Natural killer cell (primary cell): ENCODE measurements at regions not wholly inside any gene's neighbourhood (a gene's known extent, or its start where the extent isn't known, plus 50 kb on each side); places are given as distances from the start of the nearest gene placed in this dataset.
A peak's percentile ranks its signal among the peaks of the same experiment; 100 is the strongest.

Experiments
- ATAC-seq, 3 donors: fragments of 150-1000 bp in 2 of 3; fragments of 200-7000 bp in 1 of 3; cut with Tn5 transposase; 1 replicate in 1 of 3; 2 replicates in 2 of 3; pipeline ENCODE4 v1.10.0; 2021; ENCODE audit warnings: mild to moderate bottlenecking in 2 of 3, moderate library complexity in 2 of 3
- DNase-seq, 2 donors: peaks; one replicate each; pipeline versions ENCODE4 v3.0.0 to v3.0.0-alpha.2; 2013 to 2021; ENCODE audit warnings: mixed read lengths in 1 of 2
- H3K27ac ChIP-seq: one replicate; pipeline ENCODE4 v1.5.1; 2013; ENCODE audit warnings: mild to moderate bottlenecking, low read length
- H3K27me3 ChIP-seq: one replicate; pipeline ENCODE4 v1.6.1; 2013; ENCODE audit warnings: low read length; ENCODE audit not compliant: control insufficient read depth, insufficient read depth
- H3K36me3 ChIP-seq: one replicate; pipeline ENCODE4 v1.6.1; 2013; ENCODE audit warnings: low read length; ENCODE audit not compliant: control insufficient read depth, insufficient read depth
- H3K4me1 ChIP-seq: one replicate; pipeline ENCODE4 v1.6.1; 2013; ENCODE audit warnings: low read length; ENCODE audit not compliant: control insufficient read depth, insufficient read depth
- H3K4me3 ChIP-seq: one replicate; pipeline ENCODE4 v1.5.1; 2013; ENCODE audit warnings: low read length
- H3K9me3 ChIP-seq: one replicate; pipeline ENCODE4 v1.6.1; 2013; ENCODE audit warnings: low read length; ENCODE audit not compliant: control insufficient read depth, insufficient read depth
- H3K27ac Mint-ChIP-seq, 2 donors: one replicate each; pipeline ENCODE4 v1.8.0; 2022; ENCODE audit warnings: mild to moderate bottlenecking in 2 of 2, mixed read lengths in 2 of 2, moderate library complexity in 1 of 2
- H3K27me3 Mint-ChIP-seq, 2 donors: one replicate each; pipeline ENCODE4 v1.8.0; 2022; ENCODE audit warnings: low read depth in 2 of 2, mixed read lengths in 2 of 2
- H3K36me3 Mint-ChIP-seq: one replicate; pipeline ENCODE4 v1.8.0; 2022; ENCODE audit warnings: mixed read lengths
- H3K4me1 Mint-ChIP-seq, 2 donors: one replicate each; pipeline ENCODE4 v1.8.0; 2022; ENCODE audit warnings: mixed read lengths in 2 of 2
- H3K4me3 Mint-ChIP-seq: one replicate; pipeline ENCODE4 v1.8.0; 2022; ENCODE audit warnings: mild to moderate bottlenecking, moderate library complexity, mixed read lengths
- H3K9me3 Mint-ChIP-seq, 2 donors: one replicate each; pipeline ENCODE4 v1.8.0; 2022; ENCODE audit warnings: mixed read lengths in 2 of 2
- WGBS: methylation state at CpG from one replicate; pipeline ENCODE4 v1.1.7; 2013; ENCODE audit warnings: missing lambda C conversion rate; ENCODE audit not compliant: insufficient coverage; 5-methylcytosine and 5-hydroxymethylcytosine counted together
- intact Hi-C: fragments of 100-400 bp; cut with micrococcal nuclease; formaldehyde crosslinking; loops from one replicate; pipeline ENCODE4 v1.14.2; 2022
- TF ChIP-seq, protein P1 (sequence below): fragments of 200-600 bp; IDR thresholded peaks from one replicate; pipeline ENCODE4 v1.8.0; 2022; ENCODE audit warnings: antibody characterized with exemption

GRCh38 chr16:49910541-49911071, 54.7 kb upstream of the ZNF423 start:
- Histone ChIP-seq H3K9me3 (no peaks in the 10 kb centered on the region), H3K4me3 (no peak overlapping the region), H3K27ac (no peak overlapping the region), H3K27me3 (no peaks in the 10 kb centered on the region), H3K36me3 (no peaks in the 10 kb centered on the region), H3K4me1 (peaks cover 7% of the 10 kb centered on the region)
- Mint-ChIP-seq H3K36me3 (no peaks in the 10 kb centered on the region), H3K27ac (no peak overlapping the region), H3K9me3 (no peaks in the 10 kb centered on the region), H3K27me3 (no peaks in the 10 kb centered on the region), H3K4me3 (no peak overlapping the region), H3K4me1 (peaks cover 15 to 16% of the 10 kb centered on the region in 2 donors)
- intact Hi-C loops = no loop called here
- no peak for DNase-seq
- TF ChIP-seq, protein P1, sequence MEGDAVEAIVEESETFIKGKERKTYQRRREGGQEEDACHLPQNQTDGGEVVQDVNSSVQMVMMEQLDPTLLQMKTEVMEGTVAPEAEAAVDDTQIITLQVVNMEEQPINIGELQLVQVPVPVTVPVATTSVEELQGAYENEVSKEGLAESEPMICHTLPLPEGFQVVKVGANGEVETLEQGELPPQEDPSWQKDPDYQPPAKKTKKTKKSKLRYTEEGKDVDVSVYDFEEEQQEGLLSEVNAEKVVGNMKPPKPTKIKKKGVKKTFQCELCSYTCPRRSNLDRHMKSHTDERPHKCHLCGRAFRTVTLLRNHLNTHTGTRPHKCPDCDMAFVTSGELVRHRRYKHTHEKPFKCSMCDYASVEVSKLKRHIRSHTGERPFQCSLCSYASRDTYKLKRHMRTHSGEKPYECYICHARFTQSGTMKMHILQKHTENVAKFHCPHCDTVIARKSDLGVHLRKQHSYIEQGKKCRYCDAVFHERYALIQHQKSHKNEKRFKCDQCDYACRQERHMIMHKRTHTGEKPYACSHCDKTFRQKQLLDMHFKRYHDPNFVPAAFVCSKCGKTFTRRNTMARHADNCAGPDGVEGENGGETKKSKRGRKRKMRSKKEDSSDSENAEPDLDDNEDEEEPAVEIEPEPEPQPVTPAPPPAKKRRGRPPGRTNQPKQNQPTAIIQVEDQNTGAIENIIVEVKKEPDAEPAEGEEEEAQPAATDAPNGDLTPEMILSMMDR = no peak
- 91% methylated on average over 14 of the region's 14 CpGs for WGBS
- no peak for ATAC-seq

DNA sequence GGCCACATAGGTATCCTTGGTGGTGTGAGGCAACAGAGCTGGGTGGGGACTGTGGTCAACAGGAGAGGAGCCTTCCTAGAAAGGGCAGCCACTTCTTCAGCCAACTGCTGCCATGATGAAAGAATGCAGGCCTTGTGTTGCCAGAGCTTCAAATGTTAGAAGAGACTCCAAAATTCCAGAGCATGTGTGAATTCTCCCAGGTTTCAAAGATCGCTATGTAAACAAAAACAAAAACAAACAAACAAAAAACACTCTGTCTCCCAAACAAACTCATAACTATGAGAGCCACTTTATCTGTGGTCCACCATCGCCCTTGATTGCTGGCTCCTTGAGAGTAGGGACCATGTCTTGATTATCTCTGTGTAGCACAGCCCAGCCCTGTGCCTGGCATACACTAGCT, 55.5 kb upstream of the ZNF423 start:
- H3K4me3 ChIP-seq = no peak overlapping the region
- H3K9me3 Mint-ChIP-seq = no peaks in the 10 kb centered on the region
- no peak for ATAC-seq
- WGBS = 82% methylated on average over 2 of the region's 2 CpGs
- H3K27ac ChIP-seq = no peak overlapping the region
- no peaks in the 10 kb centered on the region for H3K27me3 Mint-ChIP-seq
- TF ChIP-seq, protein P1 = no peak
- no peaks in the 10 kb centered on the region for H3K27me3 ChIP-seq
- H3K9me3 ChIP-seq = no peaks in the 10 kb centered on the region
- peaks cover 15 to 16% of the 10 kb centered on the region in 2 donors for H3K4me1 Mint-ChIP-seq
- no peak overlapping the region for H3K4me3 Mint-ChIP-seq
- intact Hi-C loops = no loop called here
- H3K27ac Mint-ChIP-seq = no peak overlapping the region
- H3K4me1 ChIP-seq = peaks cover 7% of the 10 kb centered on the region
- no peaks in the 10 kb centered on the region for H3K36me3 Mint-ChIP-seq
- H3K36me3 ChIP-seq = no peaks in the 10 kb centered on the region
- DNase-seq = no peak

- peaks cover 15 to 16% of the 10 kb centered on the region in 2 donors for H3K4me1 Mint-ChIP-seq
- Histone ChIP-seq H3K4me1 (peaks cover 7% of the 10 kb centered on the region), H3K27ac (no peak overlapping the region), H3K9me3 (no peaks in the 10 kb centered on the region), H3K4me3 (no peak overlapping the region), H3K27me3 (no peaks in the 10 kb centered on the region), H3K36me3 (no peaks in the 10 kb centered on the region)
- H3K9me3 Mint-ChIP-seq = no peaks in the 10 kb centered on the region
- H3K27me3 Mint-ChIP-seq = no peaks in the 10 kb centered on the region
- H3K4me3 Mint-ChIP-seq = no peak overlapping the region
- ATAC-seq (peak in 1 of 3 donors; percentile 60), DNase-seq (no peak)
- intact Hi-C loops = no loop called here
- no peak overlapping the region for H3K27ac Mint-ChIP-seq
- TF ChIP-seq, protein P1 = no peak
- WGBS = 44% methylated on average over 4 of the region's 4 CpGs
- no peaks in the 10 kb centered on the region for H3K36me3 Mint-ChIP-seq
Observed at GRCh38 chr16:49912721-49913120, 56.8 kb upstream of the ZNF423 start.

DNA sequence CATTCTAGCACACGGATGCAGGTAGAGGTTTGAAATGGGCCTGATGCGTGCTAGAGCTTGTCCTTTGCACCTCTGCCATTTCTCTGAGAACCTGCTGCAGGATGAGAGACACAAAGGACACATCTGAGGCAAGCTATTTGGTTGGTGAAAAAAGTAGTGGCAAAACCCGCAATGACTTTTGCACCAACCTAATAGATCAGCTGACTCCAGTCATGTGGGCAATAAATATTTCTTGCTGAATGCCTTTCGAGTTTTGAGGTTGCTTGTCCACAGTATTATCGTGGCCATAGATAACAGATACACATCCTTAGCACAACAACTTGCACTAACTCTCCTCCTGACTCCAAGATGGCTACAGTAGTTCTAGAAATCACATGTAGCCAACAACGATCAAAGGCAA, 57.8 kb upstream of the ZNF423 start:
- TF ChIP-seq, protein P1 = no peak
- H3K36me3 ChIP-seq = no peaks in the 10 kb centered on the region
- H3K9me3 ChIP-seq = no peaks in the 10 kb centered on the region
- no peak for ATAC-seq
- peaks cover 7% of the 10 kb centered on the region for H3K4me1 ChIP-seq
- no peak for DNase-seq
- H3K27ac ChIP-seq = no peak overlapping the region
- no peaks in the 10 kb centered on the region for H3K27me3 ChIP-seq
- H3K4me3 ChIP-seq = no peak overlapping the region
- intact Hi-C loops = no loop called here
- Mint-ChIP-seq H3K9me3 (no peaks in the 10 kb centered on the region), H3K4me3 (no peak overlapping the region), H3K27me3 (no peaks in the 10 kb centered on the region), H3K4me1 (peaks cover 15 to 16% of the 10 kb centered on the region in 2 donors), H3K27ac (no peak overlapping the region), H3K36me3 (no peaks in the 10 kb centered on the region)
- 86% methylated on average over 6 of the region's 6 CpGs for WGBS
